ENCODE measurements at regions not wholly inside any gene's neighbourhood (a gene's known extent, or its start where the extent isn't known, plus 50 kb on each side); places are given as distances from the start of the nearest gene placed in this dataset.

DNA sequence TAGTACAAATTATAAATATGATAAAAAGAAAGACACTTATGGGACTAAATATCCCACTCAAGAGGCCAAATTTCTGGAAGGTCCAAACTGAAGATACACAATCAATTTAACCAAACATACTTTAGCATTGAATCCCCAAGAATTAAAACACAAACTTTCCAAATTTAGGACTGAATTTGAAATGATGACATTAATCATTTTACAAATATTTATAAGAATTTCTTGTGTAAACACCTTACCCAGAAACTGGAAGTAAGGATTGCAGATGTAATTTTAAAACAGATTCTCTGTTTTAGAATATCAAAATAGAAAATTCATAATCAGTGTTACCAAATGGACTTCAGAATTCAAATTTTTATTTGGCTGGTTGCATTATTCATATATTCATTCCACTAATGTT is 588.2 kb upstream of the KCND2 start:
- Histone ChIP-seq H3K9me3 (no peaks in the 10 kb centered on the region), H3K27me3 (no peaks in the 10 kb centered on the region), H3K4me3 (no peak overlapping the region), H3K27ac (no peak overlapping the region), H3K4me1 (no peaks in the 10 kb centered on the region), H3K36me3 (no peaks in the 10 kb centered on the region)
- intact Hi-C loops (cut with DNase I): no loop called here
- no peak for TF ChIP-seq POLR2A (IDR thresholded peaks at IDR 0.05)
- TF ChIP-seq CTCF (IDR thresholded peaks at IDR 0.05): no peak
- ATAC-seq (no peak), DNase-seq (no peak)

DNA sequence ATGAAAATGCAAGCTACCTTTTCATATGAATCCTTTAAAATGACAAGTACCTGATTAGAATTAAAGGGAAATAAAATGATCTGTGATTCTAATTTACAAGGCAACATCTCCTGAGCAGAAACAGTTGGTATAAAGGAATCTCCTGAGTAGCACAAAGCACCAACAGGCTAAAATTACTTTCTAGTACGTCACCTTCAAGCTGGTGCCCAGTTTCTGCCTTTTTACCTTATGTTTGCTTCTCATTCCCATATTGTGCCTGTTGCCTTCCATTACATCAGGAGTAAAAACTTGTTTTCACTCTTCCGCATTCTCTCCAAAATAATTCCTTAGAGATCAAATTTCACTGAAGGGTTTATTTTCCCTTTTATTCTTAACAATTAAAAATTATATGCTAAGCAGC is 587.1 kb upstream of the KCND2 start:
- H3K4me3 ChIP-seq: no peak overlapping the region
- DNase-seq (no peak), ATAC-seq (no peak)
- H3K27ac ChIP-seq: no peak overlapping the region
- TF ChIP-seq CTCF (IDR thresholded peaks at IDR 0.05) (no peak), POLR2A (IDR thresholded peaks at IDR 0.05) (no peak)
- 73 to 76% (median 74%) methylated on average over 2 of the region's 2 CpGs for WGBS, 4 donors
- H3K9me3 ChIP-seq: no peaks in the 10 kb centered on the region
- H3K27me3 ChIP-seq: no peaks in the 10 kb centered on the region
- intact Hi-C loops (cut with DNase I): no loop called here
- H3K36me3 ChIP-seq: no peaks in the 10 kb centered on the region
- no peaks in the 10 kb centered on the region for H3K4me1 ChIP-seq

DNA sequence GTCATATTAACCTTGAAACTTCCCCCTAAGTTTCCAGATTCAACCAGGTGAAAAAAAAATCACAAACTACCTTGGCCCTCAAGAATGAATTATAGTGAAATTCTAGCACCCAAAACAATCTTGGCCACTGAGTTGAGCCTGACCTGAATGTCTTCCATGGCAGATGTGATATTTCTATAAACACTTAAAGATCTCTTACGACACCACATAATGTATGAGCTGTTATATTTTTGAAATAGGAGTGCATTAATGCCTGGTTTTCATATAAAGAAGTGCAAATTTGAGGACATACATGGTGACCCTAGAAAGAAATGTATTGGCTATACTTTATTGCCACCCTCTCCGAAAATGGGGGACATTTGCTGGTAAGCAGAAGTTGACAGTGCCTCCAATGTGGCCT is 584.1 kb upstream of the KCND2 start:
- no peaks in the 10 kb centered on the region for H3K36me3 ChIP-seq
- TF ChIP-seq POLR2A (IDR thresholded peaks at IDR 0.05) (no peak), CTCF (IDR thresholded peaks at IDR 0.05) (no peak)
- intact Hi-C loops (cut with DNase I): no loop called here
- no peak for ATAC-seq
- no peaks in the 10 kb centered on the region for H3K9me3 ChIP-seq
- DNase-seq: no peak
- no peaks in the 10 kb centered on the region for H3K4me1 ChIP-seq
- no peak overlapping the region for H3K27ac ChIP-seq
- H3K4me3 ChIP-seq: no peak overlapping the region
- 82 to 87% (median 83%) methylated on average over 2 of the region's 2 CpGs for WGBS, 4 donors
- H3K27me3 ChIP-seq: no peaks in the 10 kb centered on the region

GRCh38 chr7:119692541-119692940 is 580.4 kb upstream of the KCND2 start:
- intact Hi-C loops (cut with DNase I): loop anchor here in 1 of 10 donors (10.0 kb wide), 1 partner anchor 62 kb away; no protein-coding TSS in a partner anchor
- no peaks in the 10 kb centered on the region for H3K4me1 ChIP-seq
- H3K9me3 ChIP-seq: peaks cover 0 to 8% (median 0%) of the 10 kb centered on the region in 12 donors
- H3K36me3 ChIP-seq: no peaks in the 10 kb centered on the region
- ATAC-seq (no peak), DNase-seq (no peak)
- H3K27ac ChIP-seq: no peak overlapping the region
- WGBS, 4 donors: 61 to 69% (median 67%) methylated on average over 3 of the region's 3 CpGs
- no peak overlapping the region for H3K4me3 ChIP-seq
- no peaks in the 10 kb centered on the region for H3K27me3 ChIP-seq
- TF ChIP-seq CTCF (IDR thresholded peaks at IDR 0.05) (no peak), POLR2A (IDR thresholded peaks at IDR 0.05) (no peak)

All from heart left ventricle (tissue), 16 donors.